Smooth muscle cell (in vitro differentiated cells): ENCODE measurements at regions not wholly inside any gene's neighbourhood (a gene's known extent, or its start where the extent isn't known, plus 50 kb on each side); places are given as distances from the start of the nearest gene placed in this dataset.

Experiments
- DNase-seq: peaks from one replicate; lab custom pipeline; 2025; ENCODE audit not compliant: unreplicated experiment; lab: John Stamatoyannopoulos, UW
- H2AFZ ChIP-seq: fragments of 200-600 bp; sonication (generic); 2 replicates; pipeline ENCODE4 v1.6.0; 2016; ENCODE audit warnings: antibody characterized with exemption, low read depth, mild to moderate bottlenecking
- H3F3A ChIP-seq: fragments of 200-600 bp; sonication (generic); 2 replicates; pipeline ENCODE4 v1.6.0; 2017; ENCODE audit warnings: antibody characterized with exemption, low read depth
- H3K27ac ChIP-seq: fragments of 200-600 bp; sonication (generic); 2 replicates; pipeline ENCODE4 v1.5.1; 2016; ENCODE audit warnings: low read depth, mild to moderate bottlenecking
- H3K27me3 ChIP-seq: fragments of 200-600 bp; sonication (generic); 2 replicates; pipeline ENCODE4 v1.6.1; 2016; ENCODE audit warnings: low read depth, mild to moderate bottlenecking
- H3K36me3 ChIP-seq: fragments of 200-600 bp; sonication (generic); 2 replicates; pipeline ENCODE4 v1.5.1; 2016; ENCODE audit warnings: low read depth
- H3K4me1 ChIP-seq: fragments of 200-600 bp; sonication (generic); 2 replicates; pipeline ENCODE4 v1.5.1; 2016; ENCODE audit warnings: low read depth
- H3K4me2 ChIP-seq: fragments of 200-600 bp; sonication (generic); 2 replicates; pipeline ENCODE4 v1.6.0; 2016; ENCODE audit warnings: mild to moderate bottlenecking
- H3K4me3 ChIP-seq: fragments of 200-600 bp; sonication (generic); 2 replicates; pipeline ENCODE4 v1.5.1; 2016; ENCODE audit warnings: mild to moderate bottlenecking
- H3K79me2 ChIP-seq: fragments of 200-600 bp; sonication (generic); 2 replicates; pipeline ENCODE4 v1.6.0; 2016; ENCODE audit warnings: low read depth, mild to moderate bottlenecking
- H3K9ac ChIP-seq: fragments of 200-600 bp; sonication (generic); 2 replicates; pipeline ENCODE4 v1.6.0; 2016; ENCODE audit warnings: low read depth
- H3K9me3 ChIP-seq: fragments of 200-600 bp; sonication (generic); replicated peaks from 2 replicates; pipeline ENCODE4 v1.5.1; 2016; ENCODE audit warnings: low read depth
- H4K20me1 ChIP-seq: fragments of 200-600 bp; sonication (generic); 2 replicates; pipeline ENCODE4 v1.6.0; 2016; ENCODE audit warnings: low read depth
- CTCF ChIP-seq: fragments of 200-600 bp; sonication (generic); IDR thresholded peaks from 2 replicates; pipeline ENCODE4 v1.5.1; 2017; ENCODE audit warnings: borderline replicate concordance, mild to moderate bottlenecking, antibody characterized with exemption; ENCODE audit not compliant: insufficient read depth, poor library complexity, severe bottlenecking
- WGBS: methylation state at CpG from one replicate; pipeline ENCODE4 v1.1.7; 2016; ENCODE audit warnings: low lambda C conversion rate; 5-methylcytosine and 5-hydroxymethylcytosine counted together

GRCh38 chr13:73433458-73433857 is 374.7 kb downstream of the KLF5 start:
- no peak overlapping the region for H3K4me3 ChIP-seq
- H4K20me1 ChIP-seq = no peaks in the 10 kb centered on the region
- H3K36me3 ChIP-seq = no peaks in the 10 kb centered on the region
- DNase-seq = no peak
- peaks cover 6% of the 10 kb centered on the region for H3F3A ChIP-seq
- no peak overlapping the region for H3K4me2 ChIP-seq
- no peaks in the 10 kb centered on the region for H3K9me3 ChIP-seq
- H3K9ac ChIP-seq = no peak overlapping the region
- no peaks in the 10 kb centered on the region for H3K27me3 ChIP-seq
- H3K4me1 ChIP-seq = peaks cover 4% of the 10 kb centered on the region
- H2AFZ ChIP-seq = no peak overlapping the region
- 95% methylated on average over 1 of the region's 1 CpG for WGBS
- H3K27ac ChIP-seq = no peak overlapping the region
- no peaks in the 10 kb centered on the region for H3K79me2 ChIP-seq
- no peak for TF ChIP-seq CTCF

GRCh38 chr13:73429701-73430100 is 370.9 kb downstream of the KLF5 start:
- 97% methylated on average over 1 of the region's 1 CpG for WGBS
- no peak for DNase-seq

GRCh38 chr13:73428706-73429105 is 369.9 kb downstream of the KLF5 start:
- no peaks in the 10 kb centered on the region for H4K20me1 ChIP-seq
- H3K27ac ChIP-seq = peak overlapping the region; percentile 84
- peaks cover 17% of the 10 kb centered on the region for H3F3A ChIP-seq
- H3K9me3 ChIP-seq = no peaks in the 10 kb centered on the region
- H3K79me2 ChIP-seq = no peaks in the 10 kb centered on the region
- no peaks in the 10 kb centered on the region for H3K27me3 ChIP-seq
- H2AFZ ChIP-seq = no peak overlapping the region
- peaks cover 4% of the 10 kb centered on the region for H3K4me1 ChIP-seq
- no peak for TF ChIP-seq CTCF
- peak overlapping the region; percentile 68 for H3K9ac ChIP-seq
- DNase-seq = no peak
- H3K4me2 ChIP-seq = peak overlapping the region; percentile 66
- no peak overlapping the region for H3K4me3 ChIP-seq
- H3K36me3 ChIP-seq = no peaks in the 10 kb centered on the region
- WGBS = 73% methylated on average over 1 of the region's 1 CpG

More at GRCh38 chr13:73429701-73430100, 370.9 kb downstream of the KLF5 start:
- peak overlapping the region; percentile 68 for H3K9ac ChIP-seq
- peak overlapping the region; percentile 49 for H3K4me2 ChIP-seq
- H3K4me3 ChIP-seq = no peak overlapping the region
- no peaks in the 10 kb centered on the region for H3K27me3 ChIP-seq
- peak overlapping the region; percentile 4 for H2AFZ ChIP-seq
- H3K9me3 ChIP-seq = no peaks in the 10 kb centered on the region
- H3K27ac ChIP-seq = peak overlapping the region; percentile 84
- no peak for TF ChIP-seq CTCF
- H3K36me3 ChIP-seq = no peaks in the 10 kb centered on the region
- H3F3A ChIP-seq = peaks cover 17% of the 10 kb centered on the region
- H3K79me2 ChIP-seq = no peaks in the 10 kb centered on the region
- H4K20me1 ChIP-seq = no peaks in the 10 kb centered on the region
- peaks cover 4% of the 10 kb centered on the region for H3K4me1 ChIP-seq

- H3K27ac ChIP-seq = peak overlapping the region; percentile 84
These were observed 369.3 kb downstream of the KLF5 start for GRCh38 chr13:73428137-73428536.

More at GRCh38 chr13:73428137-73428536, 369.3 kb downstream of the KLF5 start:
- H3K79me2 ChIP-seq = no peaks in the 10 kb centered on the region
- peak overlapping the region; percentile 20 for H3K9ac ChIP-seq
- H3K4me1 ChIP-seq = peaks cover 4% of the 10 kb centered on the region
- no peak for DNase-seq
- H4K20me1 ChIP-seq = no peaks in the 10 kb centered on the region
- H3K36me3 ChIP-seq = no peaks in the 10 kb centered on the region
- H3K9me3 ChIP-seq = no peaks in the 10 kb centered on the region
- no peaks in the 10 kb centered on the region for H3K27me3 ChIP-seq
- no peak overlapping the region for H2AFZ ChIP-seq
- no peak overlapping the region for H3K4me3 ChIP-seq
- no peak for TF ChIP-seq CTCF
- peak overlapping the region; percentile 66 for H3K4me2 ChIP-seq
- whole genome bisulfite sequencing = 5% methylated on average over 3 of the region's 3 CpGs
- peaks cover 17% of the 10 kb centered on the region for H3F3A ChIP-seq
